Fibroblast of skin of back (primary cell): ENCODE measurements at regions not wholly inside any gene's neighbourhood (a gene's known extent, or its start where the extent isn't known, plus 50 kb on each side); places are given as distances from the start of the nearest gene placed in this dataset.

Experiments used
- DNase-seq: peaks from one replicate; pipeline ENCODE4 v3.0.0-alpha.2; 2013

- no peak for DNase-seq
These were observed 746.5 kb upstream of the FOXG1 start for GRCh38 chr14:28020112-28020511.

DNA sequence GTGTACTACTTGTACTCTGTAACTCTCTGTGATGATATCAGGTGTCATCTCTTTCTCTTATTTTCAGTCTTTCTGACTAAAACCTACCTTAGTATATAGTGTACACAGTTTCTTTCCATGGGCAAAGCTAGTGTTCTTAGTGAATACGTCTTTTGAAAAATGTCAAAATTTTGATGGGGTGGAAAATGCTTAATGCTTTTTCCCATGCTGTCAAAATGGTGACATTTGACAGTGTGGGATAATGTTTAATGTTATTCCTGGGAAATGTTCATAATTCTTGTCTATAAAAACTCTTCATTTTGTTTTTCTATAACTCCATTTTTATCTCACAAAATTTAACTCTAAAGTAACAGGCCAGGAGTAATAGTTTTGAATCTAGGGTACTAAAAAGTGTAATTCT, 742.7 kb upstream of the FOXG1 start:
- no peak for DNase-seq

DNA sequence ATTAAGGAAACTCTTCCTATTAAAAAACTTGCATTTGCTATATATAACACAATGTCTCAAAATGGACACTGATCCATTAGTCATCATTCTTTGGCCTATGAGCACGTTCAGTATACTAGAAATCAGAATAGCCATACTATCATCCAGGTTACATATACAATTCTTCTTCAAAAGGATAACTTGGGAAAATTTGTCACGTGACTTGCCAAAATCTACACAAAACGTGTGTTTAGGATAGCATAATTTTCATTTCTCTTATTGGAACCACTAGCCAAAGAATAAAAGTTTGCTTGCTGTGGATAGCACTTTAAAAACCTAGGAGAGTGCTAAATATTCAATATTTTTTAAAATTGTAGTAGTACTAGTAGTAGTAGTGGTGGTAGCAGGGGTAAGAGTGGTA, 714.3 kb upstream of the FOXG1 start:
- DNase-seq, result no peak

DNA sequence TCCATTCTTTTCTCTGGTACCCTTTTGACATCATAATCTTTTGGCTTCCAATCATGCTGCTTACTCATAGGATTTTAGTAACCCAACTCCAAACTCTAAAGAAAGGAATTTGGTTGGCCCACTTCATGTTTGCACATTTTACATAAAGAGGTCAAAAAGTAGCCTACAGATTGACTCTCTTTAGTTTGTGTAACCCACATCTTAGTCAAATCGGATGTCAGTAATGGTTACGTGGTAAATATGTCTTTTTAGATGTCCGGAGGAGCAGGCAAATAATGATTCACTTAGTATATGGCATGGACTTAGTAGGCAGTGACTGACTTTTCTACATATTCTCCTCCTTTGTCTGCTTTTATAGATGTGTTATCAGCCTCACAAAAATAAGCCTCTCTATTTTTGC, 711.6 kb upstream of the FOXG1 start:
- DNase-seq, result no peak

DNA sequence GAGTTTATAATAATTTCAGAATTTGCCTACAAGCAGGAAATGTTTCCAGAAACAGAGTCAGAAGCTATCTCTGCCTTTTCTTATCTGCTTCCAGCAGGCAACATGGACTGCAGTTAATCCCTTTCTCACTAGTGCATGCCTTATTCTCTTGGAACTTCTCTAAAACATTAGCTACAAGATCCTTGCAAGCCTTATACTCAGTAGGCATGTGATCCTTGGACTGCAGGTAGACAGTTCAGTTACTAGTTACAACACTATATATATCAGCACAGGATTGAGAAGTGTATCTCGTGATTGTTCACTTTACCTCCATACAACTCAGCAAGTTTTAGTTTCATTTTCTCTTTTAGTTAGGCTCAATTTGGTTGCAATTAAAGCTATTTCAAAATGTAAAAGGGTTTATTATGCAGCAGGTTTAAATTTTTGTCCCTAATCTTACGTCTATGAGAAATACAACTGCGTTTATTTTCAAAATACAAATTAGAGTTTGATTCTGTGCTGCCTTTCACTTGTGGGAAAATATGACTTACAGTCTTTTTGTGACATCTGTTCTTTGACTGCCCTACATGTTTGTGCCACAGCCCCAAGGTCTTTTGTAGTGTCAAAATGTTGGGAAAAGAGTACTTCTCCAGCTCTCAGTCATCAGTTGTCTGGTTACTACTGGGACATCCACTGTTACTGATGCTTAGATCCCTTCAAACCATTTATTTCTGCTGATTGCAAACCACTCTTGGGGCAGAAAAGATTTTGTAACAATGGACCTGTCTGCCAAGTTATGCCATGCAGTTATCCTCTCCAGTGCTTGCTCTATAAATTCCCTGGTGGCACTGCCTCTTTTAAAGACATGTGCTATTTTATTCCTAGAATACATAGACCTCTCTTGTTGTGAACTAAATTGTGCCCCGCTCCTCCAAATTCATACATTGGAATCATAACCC, 709.0 kb upstream of the FOXG1 start:
- no peak for DNase-seq

GRCh38 chr14:28059254-28059653, 707.3 kb upstream of the FOXG1 start:
- DNase-seq, result no peak

DNA sequence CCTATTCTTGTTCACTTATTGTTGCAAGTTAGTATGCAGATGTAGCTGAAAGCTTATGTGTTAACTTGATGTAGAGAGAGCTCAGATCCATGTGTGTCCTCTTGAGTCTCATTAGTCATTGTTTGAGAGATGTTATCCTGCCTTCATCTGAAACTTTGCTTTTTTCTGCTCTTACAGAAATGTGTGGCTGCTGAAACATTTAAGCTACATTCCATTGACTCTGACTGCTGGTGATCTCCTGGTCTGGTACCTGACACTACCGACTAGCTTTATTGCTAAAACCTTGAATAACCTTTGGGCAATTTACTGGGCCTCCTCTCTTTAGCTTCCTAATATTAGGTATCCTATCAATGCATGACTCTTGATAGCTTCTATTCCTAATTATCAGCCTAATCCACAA, 705.6 kb upstream of the FOXG1 start:
- DNase-seq, result no peak

DNA sequence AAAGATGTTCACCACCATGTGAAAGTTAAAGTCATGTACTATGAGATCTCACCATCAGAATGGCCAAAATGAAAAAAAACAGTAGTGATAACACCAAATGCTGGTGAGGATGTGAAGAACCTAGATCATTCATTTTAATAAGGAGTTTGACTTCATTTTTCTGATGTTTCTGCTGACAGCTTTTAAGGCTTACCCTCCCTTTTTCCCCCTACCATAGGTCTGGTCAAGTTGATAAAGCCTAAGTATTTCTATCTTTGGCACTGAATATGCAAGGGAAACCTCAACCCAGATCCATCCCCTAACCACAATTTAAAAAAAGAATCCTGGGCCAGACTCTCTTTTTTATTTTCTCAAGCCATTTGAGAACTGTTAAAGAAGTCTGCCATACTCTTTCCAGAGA, 689.6 kb upstream of the FOXG1 start:
- DNase-seq, result no peak

DNA sequence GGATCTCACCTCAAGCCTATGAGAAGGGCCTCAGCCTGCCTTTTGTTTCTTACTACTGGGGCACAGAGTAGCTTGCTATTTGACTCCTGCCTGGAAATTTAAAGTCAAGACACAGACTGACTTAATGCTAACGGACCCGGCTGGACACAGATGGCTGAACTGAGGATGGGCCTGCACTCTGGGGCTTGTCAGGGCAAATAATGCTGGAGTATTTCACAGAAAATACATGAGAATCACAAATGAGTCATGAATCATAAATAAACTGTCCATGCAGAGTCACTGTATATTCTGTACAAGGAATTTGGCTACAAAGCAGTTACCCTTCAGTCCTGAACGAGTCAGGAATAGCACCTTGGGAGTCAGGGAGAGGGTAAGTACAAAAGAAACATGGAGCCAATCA, 683.2 kb upstream of the FOXG1 start:
- peak; percentile 1 for DNase-seq

GRCh38 chr14:28088125-28088524, 678.5 kb upstream of the FOXG1 start:
- no peak for DNase-seq

- DNase-seq, result peak; percentile 5
These were observed 669.0 kb upstream of the FOXG1 start for GRCh38 chr14:28097585-28097984.

GRCh38 chr14:28098856-28099255, 667.7 kb upstream of the FOXG1 start:
- DNase-seq, result no peak

GRCh38 chr14:28102001-28102400, 664.6 kb upstream of the FOXG1 start:
- DNase-seq, result peak; percentile 1

DNA sequence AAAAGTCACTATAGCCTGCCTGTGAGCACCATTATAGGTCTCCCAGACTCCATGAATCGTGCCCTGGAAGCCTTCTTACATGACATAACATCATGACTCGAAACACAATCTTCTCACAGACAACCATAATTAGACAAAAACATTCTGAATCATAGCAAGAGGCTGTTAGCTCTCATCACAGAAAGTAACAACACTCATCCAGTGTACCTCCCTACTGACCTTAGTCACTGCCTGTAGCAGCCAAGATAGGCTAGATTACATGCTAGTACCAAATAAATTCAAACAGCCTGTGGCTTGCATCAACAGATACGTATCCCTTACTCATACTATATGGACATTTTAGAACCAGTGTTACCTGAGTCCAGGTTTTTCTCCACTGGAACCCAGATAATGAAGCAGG, 663.8 kb upstream of the FOXG1 start:
- DNase-seq, result peak; percentile 29

- no peak for DNase-seq
These were observed 653.3 kb upstream of the FOXG1 start for GRCh38 chr14:28113311-28113710.

DNA sequence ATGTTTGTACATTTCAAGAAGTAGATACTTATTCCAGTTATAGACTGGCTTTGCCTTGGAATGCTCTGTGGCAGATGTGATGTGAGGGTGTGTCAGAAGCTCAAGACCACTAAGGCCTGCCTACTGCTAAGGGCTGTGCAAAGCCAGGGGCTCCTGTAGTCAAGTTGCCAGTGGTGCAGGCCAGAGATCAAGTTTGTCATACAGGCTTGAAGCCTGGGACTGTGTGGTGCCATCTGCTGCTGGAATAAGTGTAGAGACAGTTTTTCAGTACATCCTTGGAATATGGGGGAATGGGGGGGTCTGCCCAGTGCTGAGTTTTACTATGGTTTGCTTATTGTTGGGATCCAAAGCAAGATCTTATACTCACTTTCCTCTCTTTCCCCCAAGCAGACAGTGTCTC, 649.9 kb upstream of the FOXG1 start:
- DNase-seq, result no peak

DNA sequence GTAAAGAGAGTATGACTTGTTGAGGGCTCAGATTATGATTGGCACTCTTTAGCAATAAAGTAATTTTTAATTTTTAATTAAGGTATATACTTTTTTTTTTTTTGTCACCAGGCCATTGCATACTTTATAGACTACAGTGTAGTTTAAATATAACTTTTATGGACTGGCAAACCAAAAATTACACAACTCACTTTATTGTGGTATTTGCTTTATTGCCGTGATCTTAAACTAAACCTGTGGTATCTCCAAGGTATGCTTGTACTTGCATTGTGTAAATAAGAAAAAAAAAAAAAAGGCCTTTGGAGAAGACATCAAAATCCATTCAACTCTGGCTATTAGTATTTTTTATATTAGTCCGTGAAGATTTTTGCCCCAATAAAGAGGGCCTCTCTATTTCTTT, 646.7 kb upstream of the FOXG1 start:
- no peak for DNase-seq

DNA sequence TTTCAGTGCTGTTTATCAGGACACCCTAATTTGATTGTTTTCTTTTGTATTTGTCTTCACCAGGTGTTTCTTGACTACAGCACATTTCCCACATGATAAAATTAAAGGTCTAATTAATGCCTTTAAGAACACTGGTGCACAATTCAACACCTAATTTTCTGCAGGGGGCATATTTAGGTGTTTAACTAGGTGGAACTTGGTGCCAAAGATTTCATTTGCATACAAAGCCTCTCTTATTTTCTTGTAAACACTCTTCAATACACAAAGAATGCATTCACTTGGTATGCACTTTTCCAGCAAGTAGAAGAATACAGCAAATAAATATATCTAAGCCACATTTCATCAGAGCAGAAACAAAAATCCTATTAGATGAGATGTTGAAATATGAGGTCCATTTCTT, 646.2 kb upstream of the FOXG1 start:
- DNase-seq, result no peak

- DNase-seq, result no peak
These were observed 644.9 kb upstream of the FOXG1 start for GRCh38 chr14:28121512-28122297.

DNA sequence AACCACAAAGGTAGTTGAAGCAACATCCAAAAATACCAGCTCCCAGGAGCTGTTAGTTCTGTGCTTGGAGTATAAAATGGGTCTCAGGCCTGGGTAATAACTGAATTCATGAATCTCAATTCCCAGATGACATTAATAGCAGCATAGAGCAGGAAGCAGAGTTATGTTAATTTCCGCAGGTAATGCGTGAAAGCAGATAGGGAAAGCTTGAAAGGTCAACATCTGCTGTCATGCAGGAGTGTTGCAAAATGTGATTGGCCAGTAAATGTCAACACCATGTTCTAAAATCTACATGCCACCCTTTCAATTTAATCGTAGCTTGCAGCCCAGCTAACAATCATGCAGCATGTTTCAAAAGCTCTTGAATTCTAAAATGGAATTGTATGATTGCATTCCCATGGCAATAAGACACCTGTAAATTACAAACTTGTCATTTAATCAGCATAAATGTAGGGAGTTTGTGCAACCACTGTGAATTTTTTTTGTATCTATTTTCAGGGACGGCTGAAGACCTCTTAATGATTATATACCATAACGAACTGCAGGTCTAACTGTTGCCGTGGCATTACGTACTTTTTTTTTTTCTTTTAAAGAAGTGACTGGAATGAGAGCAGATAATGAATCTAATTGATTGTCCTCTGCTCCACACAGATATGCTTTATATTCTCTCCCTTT, 635.8 kb upstream of the FOXG1 start:
- no peak for DNase-seq

GRCh38 chr14:28138341-28138740, 628.2 kb upstream of the FOXG1 start:
- no peak for DNase-seq

DNA sequence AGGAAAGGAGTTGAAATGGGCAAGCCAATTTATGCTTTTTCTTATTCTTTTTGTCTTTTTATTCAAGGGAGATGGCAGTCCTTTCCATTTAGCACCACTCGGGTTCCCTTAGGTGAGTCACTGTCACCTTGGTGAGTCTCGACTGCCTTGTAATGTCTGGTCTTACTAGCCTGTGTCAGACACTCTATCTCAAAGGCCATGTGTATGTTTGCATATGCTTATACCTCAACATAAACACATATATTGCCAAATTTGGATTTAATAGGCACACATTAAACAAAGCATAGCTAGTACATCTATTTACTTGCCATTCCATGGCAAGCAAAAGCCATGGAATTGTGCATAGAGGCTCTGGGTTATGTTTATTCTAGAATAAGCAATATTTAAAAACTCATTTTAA, 624.9 kb upstream of the FOXG1 start:
- DNase-seq, result no peak

- no peak for DNase-seq
These were observed 624.1 kb upstream of the FOXG1 start for GRCh38 chr14:28142400-28143015.
